Mesendoderm (in vitro differentiated cells): ENCODE measurements at regions not wholly inside any gene's neighbourhood (a gene's known extent, or its start where the extent isn't known, plus 50 kb on each side); places are given as distances from the start of the nearest gene placed in this dataset.

Experiments
- DNase-seq: peaks from one replicate; pipeline ENCODE4 v3.0.0; 2013
- H2AK5ac ChIP-seq: 2 replicates; pipeline ENCODE4 v1.6.1; 2013; ENCODE audit warnings: low read length, inconsistent platforms
- H2BK120ac ChIP-seq: 2 replicates; pipeline ENCODE4 v1.6.1; 2013; ENCODE audit warnings: low read depth, mild to moderate bottlenecking, low read length, moderate library complexity, mixed read lengths
- H2BK15ac ChIP-seq: replicated peaks from 2 replicates; pipeline ENCODE4 v1.6.1; 2013; ENCODE audit warnings: low read depth, mild to moderate bottlenecking, moderate library complexity
- H2BK5ac ChIP-seq: 2 replicates; pipeline ENCODE4 v1.6.1; 2013; ENCODE audit warnings: low read length, inconsistent platforms
- H3K18ac ChIP-seq: 2 replicates; pipeline ENCODE4 v1.6.1; 2013; ENCODE audit warnings: mild to moderate bottlenecking, low read length, mixed read lengths
- H3K23ac ChIP-seq: one replicate; pipeline ENCODE4 v1.6.1; 2013; ENCODE audit warnings: low read length
- H3K27ac ChIP-seq: 2 replicates; pipeline ENCODE4 v1.5.1; 2013; ENCODE audit warnings: low read depth, mild to moderate bottlenecking, inconsistent platforms, low read length, moderate library complexity
- H3K27me3 ChIP-seq: 2 replicates; pipeline ENCODE4 v1.6.1; 2013; ENCODE audit warnings: low read length, control low read depth, mild to moderate bottlenecking, inconsistent platforms; ENCODE audit not compliant: insufficient read depth, poor library complexity
- H3K36me3 ChIP-seq: 2 replicates; pipeline ENCODE4 v1.6.1; 2013; ENCODE audit warnings: low read length, inconsistent platforms; ENCODE audit not compliant: control insufficient read depth, insufficient read depth
- H3K4ac ChIP-seq: one replicate; pipeline ENCODE4 v1.6.1; 2013; ENCODE audit warnings: low read depth, mild to moderate bottlenecking, low read length, moderate library complexity
- H3K4me1 ChIP-seq: 2 replicates; pipeline ENCODE4 v1.6.1; 2013; ENCODE audit warnings: low read depth, low read length, inconsistent platforms; ENCODE audit not compliant: control insufficient read depth
- H3K4me2 ChIP-seq: 2 replicates; pipeline ENCODE4 v1.6.1; 2013; ENCODE audit warnings: low read length
- H3K4me3 ChIP-seq: 2 replicates; pipeline ENCODE4 v1.5.1; 2013; ENCODE audit warnings: mild to moderate bottlenecking, low read length
- H3K56ac ChIP-seq: one replicate; pipeline ENCODE4 v1.6.1; 2013; ENCODE audit warnings: low read length
- H3K79me1 ChIP-seq: 2 replicates; pipeline ENCODE4 v1.6.1; 2013; ENCODE audit warnings: low read length, inconsistent platforms
- H3K79me2 ChIP-seq: 2 replicates; pipeline ENCODE4 v1.6.1; 2013; ENCODE audit warnings: mild to moderate bottlenecking, low read length; ENCODE audit not compliant: control insufficient read depth, insufficient read depth
- H3K9ac ChIP-seq: 2 replicates; pipeline ENCODE4 v1.6.1; 2013; ENCODE audit warnings: low read length, inconsistent platforms
- H4K5ac ChIP-seq: one replicate; pipeline ENCODE4 v1.6.1; 2013; ENCODE audit warnings: low read length
- H4K8ac ChIP-seq: one replicate; pipeline ENCODE4 v1.6.1; 2013; ENCODE audit warnings: low read depth, mild to moderate bottlenecking, control low read depth, low read length, moderate library complexity
- WGBS: extraction: QIAGEN DNeasy Blood & Tissue Kit; methylation state at CpG from one replicate; pipeline ENCODE4 v1.1.7; 2013; ENCODE audit warnings: low lambda C conversion rate, missing lambda C conversion rate; ENCODE audit not compliant: insufficient coverage; ENCODE audit errors: extremely low coverage; 5-methylcytosine and 5-hydroxymethylcytosine counted together

DNA sequence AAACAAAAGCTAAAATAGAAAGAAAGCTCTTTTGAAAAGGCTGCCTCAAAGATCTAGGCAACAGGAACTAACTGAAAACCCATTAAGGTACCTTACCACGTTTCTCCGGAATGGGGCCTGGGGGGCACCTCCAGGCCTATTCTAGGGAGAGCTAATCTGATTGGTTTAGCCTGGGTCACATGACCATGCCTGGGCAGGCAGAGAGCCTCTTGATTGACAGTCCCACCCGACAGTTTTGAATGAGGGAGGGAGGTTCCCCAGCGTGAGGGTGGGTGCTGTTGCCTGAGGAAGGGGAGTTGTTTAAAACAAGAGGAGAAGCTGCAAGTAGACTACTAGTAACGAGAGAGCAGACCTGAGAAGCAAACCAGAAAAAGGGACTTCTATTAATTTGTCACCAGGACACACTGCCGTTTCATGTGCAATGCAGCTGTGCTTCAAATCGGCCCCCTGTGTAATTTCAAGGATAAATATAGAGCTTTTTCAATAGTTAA lies 143.4 kb upstream of the HS3ST2 start:
- H2BK15ac ChIP-seq = no peak overlapping the region
- H3K4me2 ChIP-seq = no peak overlapping the region
- H4K5ac ChIP-seq = peak overlapping the region; percentile 94
- peak; percentile 82 for DNase-seq
- no peak overlapping the region for H3K4ac ChIP-seq
- H3K79me2 ChIP-seq = no peaks in the 10 kb centered on the region
- H3K27ac ChIP-seq = no peak overlapping the region
- H3K9ac ChIP-seq = no peak overlapping the region
- no peaks in the 10 kb centered on the region for H3K79me1 ChIP-seq
- H3K23ac ChIP-seq = no peak overlapping the region
- no peak overlapping the region for H3K56ac ChIP-seq
- no peak overlapping the region for H2BK120ac ChIP-seq
- H3K27me3 ChIP-seq = no peaks in the 10 kb centered on the region
- no peaks in the 10 kb centered on the region for H3K4me1 ChIP-seq
- H3K4me3 ChIP-seq = no peak overlapping the region
- no peak overlapping the region for H3K18ac ChIP-seq
- no peak overlapping the region for H4K8ac ChIP-seq
- H3K36me3 ChIP-seq = no peaks in the 10 kb centered on the region
- no peak overlapping the region for H2BK5ac ChIP-seq
- no peak overlapping the region for H2AK5ac ChIP-seq
- whole genome bisulfite sequencing = no CpG with 5 or more reads among the region's 7 CpGs

DNA sequence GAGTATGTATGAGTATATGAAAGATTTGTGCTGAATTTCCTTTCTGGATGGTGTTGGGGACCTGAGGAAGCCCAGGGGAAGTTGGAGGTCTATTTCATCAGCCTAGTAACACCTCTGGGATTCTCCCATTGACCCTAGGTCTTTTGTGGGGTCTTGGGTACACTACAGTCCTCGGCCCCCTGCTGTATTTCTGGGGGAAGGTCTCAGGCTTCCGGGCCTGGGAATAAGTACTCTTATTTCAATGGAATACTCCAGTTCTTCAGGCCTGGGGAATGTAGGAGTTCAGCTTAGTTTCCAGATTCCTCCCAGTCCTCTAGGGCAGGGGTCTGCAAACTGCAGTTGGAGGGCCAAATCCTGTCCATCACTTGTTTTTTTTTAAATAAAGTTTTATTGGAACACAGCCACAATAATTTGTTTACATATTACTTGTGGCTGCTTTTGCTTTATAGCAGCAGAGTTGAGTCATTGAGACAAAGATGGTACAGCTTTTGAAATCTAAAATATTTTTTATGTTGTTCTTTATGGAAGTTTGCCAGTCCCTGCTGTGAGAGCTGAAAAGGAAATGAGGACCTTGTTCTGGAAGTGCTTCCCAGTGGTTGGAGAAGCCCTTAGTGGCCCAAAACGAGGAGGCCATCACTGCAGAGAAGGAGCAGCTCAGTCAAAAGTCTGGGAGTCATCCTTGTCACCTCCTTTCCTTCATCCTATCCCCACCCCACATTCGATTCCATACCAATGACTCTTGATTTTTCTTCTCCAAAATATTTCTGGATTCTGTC lies 142.5 kb upstream of the HS3ST2 start:
- no peak overlapping the region for H4K5ac ChIP-seq
- no CpG with 5 or more reads among the region's 4 CpGs for WGBS
- DNase-seq = peak; percentile 19

DNA sequence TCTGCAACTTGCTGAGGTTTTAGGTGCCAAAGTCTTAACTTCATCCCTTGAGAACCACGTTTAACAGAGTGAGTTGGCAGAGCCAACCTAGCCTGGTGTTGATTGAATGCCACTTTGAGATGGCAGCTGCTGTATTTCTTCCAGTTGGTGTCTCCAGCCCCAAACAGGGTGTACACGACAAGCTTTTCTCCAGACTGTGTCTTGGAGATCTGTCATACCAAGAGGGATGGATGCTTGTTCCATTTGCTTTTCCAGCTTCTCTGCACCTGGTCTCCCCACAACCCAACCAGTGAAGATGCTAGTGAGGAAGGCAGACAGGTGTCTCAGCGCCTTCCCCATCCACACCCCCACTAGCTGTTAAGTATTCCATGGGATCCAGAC lies 141.1 kb upstream of the HS3ST2 start:
- Histone ChIP-seq H3K36me3 (no peaks in the 10 kb centered on the region), H2BK5ac (no peak overlapping the region), H3K4me3 (no peak overlapping the region), H2BK120ac (no peak overlapping the region), H3K18ac (no peak overlapping the region), H3K23ac (no peak overlapping the region), H3K27me3 (no peaks in the 10 kb centered on the region), H3K79me2 (no peaks in the 10 kb centered on the region), H2AK5ac (no peak overlapping the region), H3K4me2 (no peak overlapping the region), H3K56ac (no peak overlapping the region), H2BK15ac (no peak overlapping the region), H3K9ac (no peak overlapping the region), H4K5ac (no peak overlapping the region), H3K27ac (no peak overlapping the region), H4K8ac (no peak overlapping the region), H3K4ac (no peak overlapping the region), H3K4me1 (no peaks in the 10 kb centered on the region), H3K79me1 (no peaks in the 10 kb centered on the region)
- DNase-seq = no peak
- WGBS = no CpG with 5 or more reads among the region's 3 CpGs

More for the DNA sequence above, 142.5 kb upstream of the HS3ST2 start:
- Histone ChIP-seq H3K79me1 (no peaks in the 10 kb centered on the region), H3K4me1 (no peaks in the 10 kb centered on the region), H2BK120ac (no peak overlapping the region), H3K27me3 (no peaks in the 10 kb centered on the region), H2BK15ac (no peak overlapping the region), H2BK5ac (no peak overlapping the region), H3K36me3 (no peaks in the 10 kb centered on the region), H3K4me3 (no peak overlapping the region), H3K18ac (no peak overlapping the region), H3K27ac (no peak overlapping the region), H3K23ac (no peak overlapping the region), H4K8ac (no peak overlapping the region), H3K79me2 (no peaks in the 10 kb centered on the region), H3K56ac (no peak overlapping the region), H3K4me2 (no peak overlapping the region), H3K9ac (no peak overlapping the region), H3K4ac (no peak overlapping the region), H2AK5ac (no peak overlapping the region)

GRCh38 chr16:22673421-22673831 lies 140.5 kb upstream of the HS3ST2 start:
- Histone ChIP-seq H3K9ac (no peak overlapping the region), H4K5ac (no peak overlapping the region), H3K18ac (no peak overlapping the region), H2BK5ac (no peak overlapping the region), H3K4me1 (no peaks in the 10 kb centered on the region), H3K4me2 (no peak overlapping the region), H3K79me1 (no peaks in the 10 kb centered on the region), H3K23ac (no peak overlapping the region), H2BK15ac (no peak overlapping the region), H3K79me2 (no peaks in the 10 kb centered on the region), H4K8ac (no peak overlapping the region), H3K56ac (no peak overlapping the region), H2AK5ac (no peak overlapping the region), H3K4me3 (no peak overlapping the region), H3K27me3 (no peaks in the 10 kb centered on the region), H2BK120ac (no peak overlapping the region), H3K27ac (no peak overlapping the region), H3K36me3 (no peaks in the 10 kb centered on the region), H3K4ac (no peak overlapping the region)
- no peak for DNase-seq
- WGBS = no CpG with 5 or more reads among the region's 2 CpGs

DNA sequence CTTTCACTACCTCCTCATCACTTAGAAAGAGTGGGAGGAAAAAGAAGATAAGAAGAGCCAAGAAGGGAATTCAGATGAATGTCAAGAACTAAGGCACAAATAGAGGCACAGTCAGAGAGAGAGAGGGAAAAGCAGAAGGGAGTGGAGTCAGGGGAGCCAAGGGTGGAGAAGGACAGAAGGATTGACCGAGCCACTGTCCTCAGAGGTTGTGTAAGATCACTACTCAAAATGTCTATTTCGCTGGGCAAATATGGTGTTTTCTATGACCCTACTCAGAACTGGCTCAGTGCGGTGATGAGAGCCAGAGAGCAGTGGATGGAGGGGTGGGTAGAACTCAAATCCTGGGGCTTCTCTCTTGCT lies 139.2 kb upstream of the HS3ST2 start:
- Histone ChIP-seq H3K18ac (no peak overlapping the region), H3K36me3 (no peaks in the 10 kb centered on the region), H2AK5ac (no peak overlapping the region), H3K4ac (no peak overlapping the region), H2BK15ac (no peak overlapping the region), H3K4me1 (no peaks in the 10 kb centered on the region), H3K9ac (no peak overlapping the region), H4K8ac (no peak overlapping the region), H3K4me2 (no peak overlapping the region), H3K79me1 (no peaks in the 10 kb centered on the region), H3K27ac (no peak overlapping the region), H2BK5ac (no peak overlapping the region), H3K4me3 (no peak overlapping the region), H3K27me3 (no peaks in the 10 kb centered on the region), H3K56ac (no peak overlapping the region), H3K79me2 (no peaks in the 10 kb centered on the region), H4K5ac (no peak overlapping the region), H3K23ac (no peak overlapping the region), H2BK120ac (no peak overlapping the region)
- no peak for DNase-seq
- WGBS = no CpG with 5 or more reads among the region's 3 CpGs
